ENCODE measurements at regions not wholly inside any gene's neighbourhood (a gene's known extent, or its start where the extent isn't known, plus 50 kb on each side); places are given as distances from the start of the nearest gene placed in this dataset.

DNA sequence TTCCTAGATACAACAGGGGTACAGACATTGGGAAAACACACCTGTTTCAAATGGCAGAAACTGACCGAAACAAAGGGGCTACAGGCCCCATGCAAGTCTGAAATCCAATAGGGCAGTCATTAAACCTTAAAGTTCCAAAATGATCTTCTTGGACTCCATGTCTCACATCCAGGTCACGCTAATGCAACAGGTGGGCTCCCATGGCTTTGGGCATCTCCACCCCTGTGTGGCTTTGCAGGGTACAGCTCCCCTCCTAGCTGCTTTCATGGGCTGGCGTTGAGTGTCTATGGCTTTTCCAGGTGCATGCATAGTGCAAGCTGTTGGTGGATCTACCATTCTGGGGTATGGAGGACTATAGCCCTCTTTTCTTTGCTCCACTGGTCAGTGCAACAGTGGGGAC, 248.1 kb upstream of the RHOBTB1 start:
- H3K9ac ChIP-seq (ENCODE audit: insufficient read depth, low read length, poor library complexity, severe bottlenecking) = no peak overlapping the region
- H3K4me3 ChIP-seq (replicated peaks in 1 of 3; ENCODE audit: low read depth in 2 of 3, low read length in 3 of 3) = no peak overlapping the region
- H3K36me3 ChIP-seq (replicated peaks in 1 of 2; ENCODE audit: control insufficient read depth in 1 of 2, insufficient read depth in 2 of 2, low read length in 2 of 2) = no peaks in the 10 kb centered on the region
- no peaks in the 10 kb centered on the region for H3K79me2 ChIP-seq (ENCODE audit: insufficient read depth, low read length)
- intact Hi-C loops (cut with micrococcal nuclease) = no loop called here
- no peaks in the 10 kb centered on the region for H4K20me1 ChIP-seq (ENCODE audit: insufficient read depth, low read length)
- H3K9me3 ChIP-seq (replicated peaks in 1 of 2; ENCODE audit: control insufficient read depth in 1 of 2, insufficient read depth in 1 of 2, low read length in 2 of 2) = peaks cover 8 to 14% of the 10 kb centered on the region in 2 donors
- no peak for TF ChIP-seq CTCF (IDR thresholded peaks at IDR 0.05)
- H3K27me3 Mint-ChIP-seq (ENCODE audit: low read depth in 3 of 3) = peaks cover 0 to 1% (median 0%) of the 10 kb centered on the region in 3 donors
- H3K9me3 Mint-ChIP-seq = peaks cover 10 to 26% (median 12%) of the 10 kb centered on the region in 7 donors
- H3K27ac Mint-ChIP-seq = no peak overlapping the region
- no peak overlapping the region for H3K4me2 ChIP-seq (replicated peaks; ENCODE audit: extremely low read depth, low read length, poor library complexity, severe bottlenecking)
- DNase-seq = no peak
- H3K27me3 ChIP-seq (ENCODE audit: control insufficient read depth in 2 of 2, insufficient read depth in 2 of 2, low read length in 2 of 2) = no peaks in the 10 kb centered on the region
- WGBS (ENCODE audit: insufficient coverage) = 100% methylated on average over 2 of the region's 3 CpGs
- no peaks in the 10 kb centered on the region for H3K36me3 Mint-ChIP-seq
- no peak overlapping the region for H3K27ac ChIP-seq (ENCODE audit: low read depth in 1 of 2, low read length in 2 of 2)
- no peaks in the 10 kb centered on the region for H3K4me1 ChIP-seq (ENCODE audit: control insufficient read depth in 1 of 2, insufficient read depth in 2 of 2, low read length in 2 of 2)
- no peak overlapping the region for H2AFZ ChIP-seq (ENCODE audit: insufficient read depth, low read depth, low read length, poor library complexity, severe bottlenecking)
- no peak overlapping the region for H3K4me3 Mint-ChIP-seq
- no peaks in the 10 kb centered on the region for H3K4me1 Mint-ChIP-seq

- no peaks in the 10 kb centered on the region for H3K79me2 ChIP-seq (ENCODE audit: insufficient read depth, low read length)
- H2AFZ ChIP-seq (ENCODE audit: insufficient read depth, low read depth, low read length, poor library complexity, severe bottlenecking) = no peak overlapping the region
- H3K9ac ChIP-seq (ENCODE audit: insufficient read depth, low read length, poor library complexity, severe bottlenecking) = no peak overlapping the region
- no peaks in the 10 kb centered on the region for H3K27me3 ChIP-seq (ENCODE audit: control insufficient read depth in 2 of 2, insufficient read depth in 2 of 2, low read length in 2 of 2)
- TF ChIP-seq CTCF (IDR thresholded peaks at IDR 0.05) = no peak
- no peak overlapping the region for H3K4me2 ChIP-seq (replicated peaks; ENCODE audit: extremely low read depth, low read length, poor library complexity, severe bottlenecking)
- H3K4me3 ChIP-seq (replicated peaks in 1 of 3; ENCODE audit: low read depth in 2 of 3, low read length in 3 of 3) = no peak overlapping the region
- H3K27me3 Mint-ChIP-seq (ENCODE audit: low read depth in 3 of 3) = peaks cover 0 to 1% (median 0%) of the 10 kb centered on the region in 3 donors
- no peaks in the 10 kb centered on the region for H3K36me3 Mint-ChIP-seq
- H3K4me1 ChIP-seq (ENCODE audit: control insufficient read depth in 1 of 2, insufficient read depth in 2 of 2, low read length in 2 of 2) = no peaks in the 10 kb centered on the region
- H3K27ac ChIP-seq (ENCODE audit: low read depth in 1 of 2, low read length in 2 of 2) = no peak overlapping the region
- no peak overlapping the region for H3K27ac Mint-ChIP-seq
- peaks cover 8 to 14% of the 10 kb centered on the region in 2 donors for H3K9me3 ChIP-seq (replicated peaks in 1 of 2; ENCODE audit: control insufficient read depth in 1 of 2, insufficient read depth in 1 of 2, low read length in 2 of 2)
- no CpG with 5 or more reads among the region's 2 CpGs for WGBS (ENCODE audit: insufficient coverage)
- intact Hi-C loops (cut with micrococcal nuclease) = no loop called here
- no peak for DNase-seq
- no peaks in the 10 kb centered on the region for H3K4me1 Mint-ChIP-seq
- H3K4me3 Mint-ChIP-seq = no peak overlapping the region
- H3K36me3 ChIP-seq (replicated peaks in 1 of 2; ENCODE audit: control insufficient read depth in 1 of 2, insufficient read depth in 2 of 2, low read length in 2 of 2) = no peaks in the 10 kb centered on the region
- H4K20me1 ChIP-seq (ENCODE audit: insufficient read depth, low read length) = no peaks in the 10 kb centered on the region
- peaks cover 7 to 26% (median 11%) of the 10 kb centered on the region in 7 donors for H3K9me3 Mint-ChIP-seq
These were observed 245.9 kb upstream of the RHOBTB1 start for GRCh38 chr10:61189912-61190311.

All from CD14-positive monocyte (primary cell).